ENCODE measurements at regions not wholly inside any gene's neighbourhood (a gene's known extent, or its start where the extent isn't known, plus 50 kb on each side); places are given as distances from the start of the nearest gene placed in this dataset.

DNA sequence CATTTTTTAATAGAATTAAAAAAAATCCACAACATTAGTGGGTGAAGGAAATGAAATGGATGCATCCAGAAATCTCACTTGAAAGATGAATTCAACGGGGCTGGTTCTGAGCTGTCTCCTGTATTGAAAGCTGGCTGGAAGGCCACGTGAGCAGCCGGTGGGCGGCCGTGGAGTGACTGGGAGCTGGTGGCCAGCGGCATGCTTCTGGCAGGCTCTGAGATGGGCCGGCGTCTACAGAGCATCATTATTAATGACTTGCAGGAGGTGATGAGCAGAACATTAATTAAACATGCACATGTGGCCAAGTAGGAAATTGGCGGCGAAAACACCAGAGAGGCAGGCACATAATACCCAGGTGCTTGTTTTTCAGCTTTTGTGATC lies 115.6 kb upstream of the LMO4 start:
- Histone ChIP-seq H3K27ac (ENCODE audit: low read depth, low read length, poor library complexity, severe bottlenecking) (no peak overlapping the region), H4K20me1 (ENCODE audit: insufficient read depth, low read length) (no peaks in the 10 kb centered on the region), H3K9me2 (ENCODE audit: low read depth, low read length) (no peaks in the 10 kb centered on the region), H2AFZ (ENCODE audit: low read length) (no peak overlapping the region), H3K4me2 (ENCODE audit: low read length) (no peak overlapping the region), H3K4me1 (ENCODE audit: insufficient read depth, low read length, severe bottlenecking) (no peaks in the 10 kb centered on the region), H3K27me3 (ENCODE audit: insufficient read depth, low read length) (no peaks in the 10 kb centered on the region), H3K79me2 (ENCODE audit: insufficient read depth, low read length) (no peaks in the 10 kb centered on the region), H3K4me3 (ENCODE audit: low read depth, low read length, poor library complexity, severe bottlenecking) (no peak overlapping the region), H3K9me3 (ENCODE audit: low read length) (peaks cover 7% of the 10 kb centered on the region; the same call in 1 of the 2 replicates), H3F3A (ENCODE audit: insufficient read depth, low read length) (no peaks in the 10 kb centered on the region), H3K9ac (ENCODE audit: low read length) (no peak overlapping the region), H3K36me3 (ENCODE audit: insufficient read depth, low read length) (no peaks in the 10 kb centered on the region)
- TF ChIP-seq EZH2 (IDR thresholded peaks at IDR 0.05; ENCODE audit: borderline replicate concordance, low read length): no peak
- TF ChIP-seq, protein P1, sequence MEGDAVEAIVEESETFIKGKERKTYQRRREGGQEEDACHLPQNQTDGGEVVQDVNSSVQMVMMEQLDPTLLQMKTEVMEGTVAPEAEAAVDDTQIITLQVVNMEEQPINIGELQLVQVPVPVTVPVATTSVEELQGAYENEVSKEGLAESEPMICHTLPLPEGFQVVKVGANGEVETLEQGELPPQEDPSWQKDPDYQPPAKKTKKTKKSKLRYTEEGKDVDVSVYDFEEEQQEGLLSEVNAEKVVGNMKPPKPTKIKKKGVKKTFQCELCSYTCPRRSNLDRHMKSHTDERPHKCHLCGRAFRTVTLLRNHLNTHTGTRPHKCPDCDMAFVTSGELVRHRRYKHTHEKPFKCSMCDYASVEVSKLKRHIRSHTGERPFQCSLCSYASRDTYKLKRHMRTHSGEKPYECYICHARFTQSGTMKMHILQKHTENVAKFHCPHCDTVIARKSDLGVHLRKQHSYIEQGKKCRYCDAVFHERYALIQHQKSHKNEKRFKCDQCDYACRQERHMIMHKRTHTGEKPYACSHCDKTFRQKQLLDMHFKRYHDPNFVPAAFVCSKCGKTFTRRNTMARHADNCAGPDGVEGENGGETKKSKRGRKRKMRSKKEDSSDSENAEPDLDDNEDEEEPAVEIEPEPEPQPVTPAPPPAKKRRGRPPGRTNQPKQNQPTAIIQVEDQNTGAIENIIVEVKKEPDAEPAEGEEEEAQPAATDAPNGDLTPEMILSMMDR (IDR thresholded peaks at IDR 0.05; ENCODE audit: low read length): no peak

DNA sequence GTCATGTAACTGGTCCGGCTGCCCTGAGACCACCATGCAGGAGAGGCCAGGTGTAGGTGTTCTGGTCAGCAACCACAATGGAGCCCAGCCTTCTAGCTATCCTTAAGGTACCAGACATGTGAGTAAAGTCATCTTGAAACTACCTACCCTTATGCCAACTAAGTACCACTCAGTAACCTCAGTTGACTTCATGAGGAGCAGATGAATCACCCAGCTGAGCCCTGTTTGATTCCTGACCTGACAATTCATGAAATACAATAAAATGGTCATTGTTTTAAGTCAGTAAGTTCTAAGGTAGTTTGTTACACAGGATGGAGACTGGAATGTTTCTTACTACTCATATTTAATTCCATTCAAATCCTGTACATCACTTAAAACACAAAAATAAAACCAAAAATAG lies 113.1 kb upstream of the LMO4 start:
- H4K20me1 ChIP-seq (ENCODE audit: insufficient read depth, low read length): no peaks in the 10 kb centered on the region
- no peaks in the 10 kb centered on the region for H3K9me2 ChIP-seq (ENCODE audit: low read depth, low read length)
- no peaks in the 10 kb centered on the region for H3F3A ChIP-seq (ENCODE audit: insufficient read depth, low read length)
- no peak overlapping the region for H3K4me3 ChIP-seq (ENCODE audit: low read depth, low read length, poor library complexity, severe bottlenecking)
- TF ChIP-seq EZH2 (IDR thresholded peaks at IDR 0.05; ENCODE audit: borderline replicate concordance, low read length): no peak
- TF ChIP-seq, protein P1 (IDR thresholded peaks at IDR 0.05; ENCODE audit: low read length): no peak
- H3K79me2 ChIP-seq (ENCODE audit: insufficient read depth, low read length): no peaks in the 10 kb centered on the region
- no peak overlapping the region for H2AFZ ChIP-seq (ENCODE audit: low read length)
- H3K27me3 ChIP-seq (ENCODE audit: insufficient read depth, low read length): no peaks in the 10 kb centered on the region
- no peaks in the 10 kb centered on the region for H3K36me3 ChIP-seq (ENCODE audit: insufficient read depth, low read length)
- peaks cover 7% of the 10 kb centered on the region; the same call in 1 of the 2 replicates for H3K9me3 ChIP-seq (ENCODE audit: low read length)
- no peaks in the 10 kb centered on the region for H3K4me1 ChIP-seq (ENCODE audit: insufficient read depth, low read length, severe bottlenecking)
- no peak overlapping the region for H3K9ac ChIP-seq (ENCODE audit: low read length)
- no peak overlapping the region for H3K4me2 ChIP-seq (ENCODE audit: low read length)
- no peak overlapping the region for H3K27ac ChIP-seq (ENCODE audit: low read depth, low read length, poor library complexity, severe bottlenecking)

DNA sequence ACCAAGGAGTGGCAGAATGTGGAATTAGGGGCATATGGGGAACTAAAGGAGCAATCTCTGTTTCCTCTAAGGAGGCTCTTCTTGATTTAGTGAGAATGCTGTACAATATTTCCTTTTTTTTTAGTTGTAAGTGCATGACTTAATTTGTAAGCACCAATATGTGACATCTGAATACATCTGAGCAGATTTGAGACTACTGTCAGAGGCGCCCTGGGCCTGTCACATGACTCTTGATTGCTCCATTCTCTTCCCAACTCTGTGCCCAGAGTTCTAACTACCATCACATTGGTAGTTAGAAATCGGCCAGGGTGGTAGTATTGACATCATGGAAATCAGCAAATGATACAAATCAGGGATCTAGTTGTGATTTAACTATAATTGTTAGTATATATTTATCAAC lies 110.1 kb upstream of the LMO4 start:
- Histone ChIP-seq H3K9me3 (ENCODE audit: low read length) (peaks cover 7% of the 10 kb centered on the region; the same call in 1 of the 2 replicates), H3K4me3 (ENCODE audit: low read depth, low read length, poor library complexity, severe bottlenecking) (no peak overlapping the region), H3K27ac (ENCODE audit: low read depth, low read length, poor library complexity, severe bottlenecking) (no peak overlapping the region), H3K9me2 (ENCODE audit: low read depth, low read length) (no peaks in the 10 kb centered on the region), H2AFZ (ENCODE audit: low read length) (no peak overlapping the region), H3K4me1 (ENCODE audit: insufficient read depth, low read length, severe bottlenecking) (no peaks in the 10 kb centered on the region), H3K9ac (ENCODE audit: low read length) (no peak overlapping the region), H3F3A (ENCODE audit: insufficient read depth, low read length) (no peaks in the 10 kb centered on the region), H3K36me3 (ENCODE audit: insufficient read depth, low read length) (no peaks in the 10 kb centered on the region), H3K4me2 (ENCODE audit: low read length) (no peak overlapping the region), H3K79me2 (ENCODE audit: insufficient read depth, low read length) (no peaks in the 10 kb centered on the region), H3K27me3 (ENCODE audit: insufficient read depth, low read length) (no peaks in the 10 kb centered on the region), H4K20me1 (ENCODE audit: insufficient read depth, low read length) (no peaks in the 10 kb centered on the region)
- TF ChIP-seq, protein P1 (IDR thresholded peaks at IDR 0.05; ENCODE audit: low read length): no peak
- TF ChIP-seq EZH2 (IDR thresholded peaks at IDR 0.05; ENCODE audit: borderline replicate concordance, low read length): no peak

All from OCI-LY1 (cell line).